ENCODE measurements at regions not wholly inside any gene's neighbourhood (a gene's known extent, or its start where the extent isn't known, plus 50 kb on each side); places are given as distances from the start of the nearest gene placed in this dataset.
"Not testable (repeated sequence)": the region's sequence is repeated elsewhere in the genome, so short reads cannot be mapped to it uniquely, and the experiment has no call there.

DNA sequence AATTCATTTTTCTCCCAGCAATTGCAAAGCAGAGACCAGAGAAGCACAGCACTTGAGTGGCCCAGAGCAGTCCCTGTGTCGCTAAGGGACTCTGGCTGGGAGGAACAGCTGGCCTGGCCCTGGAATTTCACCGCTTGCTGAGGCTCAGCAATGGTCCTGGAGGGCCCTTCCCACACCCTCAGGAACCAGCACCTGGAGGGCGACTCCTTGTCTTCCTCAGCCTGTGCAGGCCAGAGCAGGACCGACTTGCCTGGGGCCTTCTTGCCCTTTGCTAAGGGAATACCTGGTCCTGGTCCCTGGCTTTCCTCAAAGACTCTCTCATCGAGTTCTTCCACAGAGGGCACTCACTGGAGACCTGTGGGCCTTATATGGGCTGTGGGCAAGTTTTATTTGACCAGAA, 294.6 kb downstream of the RPLP1 start:
- no peak for DNase-seq

GRCh38 chr15:69748131-69748530, 295.5 kb downstream of the RPLP1 start:
- no peak for DNase-seq

- DNase-seq, result no peak
Measured at GRCh38 chr15:69748576-69749185, 296.1 kb downstream of the RPLP1 start.

- no peak for DNase-seq
Measured at GRCh38 chr15:69749274-69749673, 296.7 kb downstream of the RPLP1 start.

DNA sequence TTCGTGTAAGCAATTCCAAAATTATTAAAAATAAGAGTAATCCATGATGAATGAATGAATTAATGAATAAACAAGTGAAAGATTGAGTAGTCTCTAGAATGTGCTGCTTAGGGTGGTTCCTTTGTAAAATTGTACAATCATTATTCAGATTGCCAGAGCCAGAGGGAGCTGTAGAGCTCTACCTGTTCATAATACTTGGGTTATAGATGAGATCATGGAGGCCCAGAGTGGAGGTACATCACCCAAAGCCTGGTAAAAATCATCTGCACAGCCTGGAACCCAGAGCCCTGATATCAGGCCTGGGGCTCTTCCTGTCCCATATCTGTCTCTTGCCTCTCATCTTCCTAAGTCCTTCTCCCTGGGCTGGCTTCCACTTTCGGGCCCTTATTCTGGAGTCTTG, 297.2 kb downstream of the RPLP1 start:
- no peak for DNase-seq

DNA sequence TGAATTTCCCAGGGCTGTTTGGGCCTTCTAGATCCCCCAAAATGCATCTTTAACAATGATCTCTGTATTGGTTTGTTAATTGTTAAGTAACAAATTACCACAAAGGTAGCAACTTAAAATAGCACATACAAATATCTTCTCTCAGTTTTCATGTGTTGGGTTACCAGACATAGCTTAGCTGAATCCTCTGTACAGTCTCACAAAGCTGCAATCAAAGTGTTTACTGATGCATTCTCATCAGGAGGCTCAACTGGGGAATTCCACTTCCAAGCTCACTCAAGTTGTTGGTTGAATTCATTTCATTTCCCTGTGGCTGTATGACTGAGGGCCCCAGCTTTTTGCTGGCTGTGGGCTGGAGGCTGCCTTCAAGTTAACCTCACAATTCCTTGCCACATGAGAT, 297.6 kb downstream of the RPLP1 start:
- no peak for DNase-seq

DNA sequence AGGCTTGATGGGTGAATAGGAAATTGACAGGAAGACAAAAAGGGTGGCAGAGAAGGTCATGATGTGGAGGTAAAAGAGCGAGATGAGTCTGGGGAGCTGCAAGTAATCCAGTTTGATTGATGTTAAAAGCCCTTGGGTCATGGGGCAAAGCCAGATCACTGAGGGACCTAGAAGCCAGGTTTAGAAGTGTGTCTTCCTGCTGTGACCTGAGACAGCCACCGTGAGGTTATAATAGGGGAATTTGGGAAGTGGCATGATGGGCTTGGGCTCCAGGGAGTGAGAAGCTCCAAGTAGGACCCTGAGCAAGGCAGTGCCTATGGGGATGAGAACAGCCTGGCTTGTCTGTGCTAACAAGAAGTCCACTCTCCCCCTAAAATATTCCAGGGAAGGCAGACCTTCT, 298.5 kb downstream of the RPLP1 start:
- DNase-seq, result no peak

DNA sequence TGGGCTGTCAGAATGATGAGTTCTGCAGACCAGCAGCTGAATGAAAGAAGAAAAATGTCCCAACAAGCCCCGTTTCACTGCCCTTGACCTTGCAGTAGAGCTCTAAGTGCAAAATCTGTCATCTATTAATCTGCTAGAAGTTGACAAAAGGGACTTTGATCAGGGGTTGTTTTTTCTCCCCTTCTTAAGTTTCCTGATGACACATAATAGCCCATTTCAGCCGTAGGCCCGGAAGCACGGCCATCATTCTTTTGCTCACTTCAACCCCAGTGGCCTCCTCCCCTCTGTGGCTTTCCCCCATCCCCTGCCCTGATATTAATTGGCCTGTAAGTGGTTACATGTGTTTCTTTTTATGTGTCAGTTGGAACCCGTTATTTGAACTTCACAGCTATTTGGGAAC, 298.9 kb downstream of the RPLP1 start:
- no peak for DNase-seq

GRCh38 chr15:69753867-69754266, 301.2 kb downstream of the RPLP1 start:
- DNase-seq, result no peak

GRCh38 chr15:69754313-69754712, 301.7 kb downstream of the RPLP1 start:
- no peak for DNase-seq

DNA sequence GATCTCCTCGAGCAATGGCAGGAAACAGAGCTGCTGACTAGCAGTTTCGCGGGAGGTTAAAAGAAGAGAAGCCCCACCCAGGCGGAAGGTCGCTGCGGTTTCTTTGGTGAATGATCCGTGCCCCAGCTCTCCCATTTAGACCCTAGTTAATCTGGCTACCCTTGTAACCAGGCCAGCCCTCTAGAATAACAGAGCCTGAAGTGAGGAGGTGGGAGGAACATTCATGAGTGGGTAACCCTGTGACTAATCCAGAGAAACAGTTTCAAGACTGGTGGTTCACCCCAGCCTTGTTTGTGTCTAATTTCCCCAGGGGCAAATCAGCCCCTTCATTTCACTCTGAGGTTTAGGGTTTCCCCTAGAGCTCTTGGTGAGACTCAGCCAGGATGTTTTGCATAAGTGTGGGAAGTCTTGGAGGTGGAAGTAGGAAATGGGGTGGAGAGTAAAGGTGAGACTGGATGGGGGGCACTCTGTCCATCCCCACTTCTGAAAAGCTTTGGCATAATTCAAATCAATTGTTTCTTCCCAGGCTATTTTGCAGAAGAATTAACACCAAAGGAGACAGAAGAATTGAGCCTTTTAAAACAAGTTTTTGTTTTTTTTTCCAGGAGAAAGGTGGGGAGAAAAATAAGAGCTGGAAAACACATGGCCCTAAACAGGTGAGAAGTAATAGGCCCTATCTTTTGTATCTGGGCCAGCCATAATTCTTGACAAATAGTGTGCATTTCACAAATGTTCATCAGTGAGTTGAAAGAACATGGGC, 303.1 kb downstream of the RPLP1 start:
- no peak for DNase-seq

DNA sequence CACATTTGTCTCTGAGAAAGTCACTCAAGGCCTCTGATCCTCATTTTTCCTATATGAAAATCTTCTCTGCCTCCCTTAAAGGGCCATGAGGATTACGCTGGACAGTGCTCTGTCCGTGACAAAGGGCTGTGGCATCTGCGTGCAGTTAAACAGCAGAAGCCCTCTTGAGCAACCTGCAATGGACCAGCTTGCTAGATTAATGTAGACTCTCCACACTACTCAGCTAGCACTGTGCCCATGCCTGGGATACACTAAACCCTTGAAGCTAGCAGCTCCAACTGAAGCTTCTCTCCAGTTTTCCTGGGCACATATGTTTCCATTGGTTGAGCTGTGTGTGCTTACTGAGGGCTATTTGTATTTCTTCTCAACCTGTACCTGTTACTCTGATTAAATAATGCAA, 303.8 kb downstream of the RPLP1 start:
- DNase-seq, result no peak

GRCh38 chr15:69757186-69757585, 304.6 kb downstream of the RPLP1 start:
- no peak for DNase-seq

GRCh38 chr15:69758291-69758771, 305.7 kb downstream of the RPLP1 start:
- no peak for DNase-seq

DNA sequence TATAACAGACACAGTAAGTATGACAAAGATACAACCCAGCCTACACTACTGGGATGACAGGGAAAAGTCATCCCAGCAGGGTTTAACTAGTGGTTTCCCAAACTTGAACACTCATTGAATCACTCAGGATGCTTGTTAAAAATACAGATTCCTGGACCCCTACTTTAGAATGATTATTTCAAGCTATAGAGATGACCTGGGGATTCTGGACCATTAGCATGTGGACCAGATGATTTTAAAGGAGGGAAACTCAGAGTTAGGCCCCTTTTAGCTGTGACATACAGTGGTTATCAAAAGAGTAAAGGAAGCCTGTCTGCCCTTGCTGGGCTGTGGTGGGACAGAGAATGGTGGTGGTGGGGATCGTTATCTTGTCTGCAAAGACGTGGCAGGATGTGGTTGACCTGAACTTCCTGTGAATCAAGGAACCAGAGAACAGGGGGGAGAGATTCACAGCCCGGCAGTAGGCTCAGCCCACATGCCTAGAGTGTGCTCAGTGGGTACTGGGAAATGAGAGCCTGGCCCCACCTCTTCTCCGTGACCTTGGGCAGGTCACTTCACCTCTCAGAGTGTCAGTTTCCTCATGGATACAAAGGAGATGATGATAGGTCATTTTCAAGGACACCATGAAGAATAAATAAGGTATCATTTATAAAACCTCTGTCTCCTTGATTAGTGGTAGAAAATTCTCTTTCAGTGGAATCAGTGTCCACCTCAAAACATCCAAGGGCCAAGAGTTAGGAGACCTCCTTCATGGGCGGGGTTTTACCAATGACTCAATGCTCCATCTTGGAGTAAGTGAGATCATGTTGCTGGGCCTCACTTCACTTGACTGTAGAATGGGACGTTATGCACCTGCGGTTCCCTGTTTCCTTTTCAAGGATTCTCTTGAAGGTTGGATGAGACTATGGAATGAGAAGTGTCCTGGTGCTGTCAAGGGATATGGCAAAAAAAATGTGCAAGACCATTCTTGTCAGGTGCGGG, 306.5 kb downstream of the RPLP1 start:
- no peak for DNase-seq

DNA sequence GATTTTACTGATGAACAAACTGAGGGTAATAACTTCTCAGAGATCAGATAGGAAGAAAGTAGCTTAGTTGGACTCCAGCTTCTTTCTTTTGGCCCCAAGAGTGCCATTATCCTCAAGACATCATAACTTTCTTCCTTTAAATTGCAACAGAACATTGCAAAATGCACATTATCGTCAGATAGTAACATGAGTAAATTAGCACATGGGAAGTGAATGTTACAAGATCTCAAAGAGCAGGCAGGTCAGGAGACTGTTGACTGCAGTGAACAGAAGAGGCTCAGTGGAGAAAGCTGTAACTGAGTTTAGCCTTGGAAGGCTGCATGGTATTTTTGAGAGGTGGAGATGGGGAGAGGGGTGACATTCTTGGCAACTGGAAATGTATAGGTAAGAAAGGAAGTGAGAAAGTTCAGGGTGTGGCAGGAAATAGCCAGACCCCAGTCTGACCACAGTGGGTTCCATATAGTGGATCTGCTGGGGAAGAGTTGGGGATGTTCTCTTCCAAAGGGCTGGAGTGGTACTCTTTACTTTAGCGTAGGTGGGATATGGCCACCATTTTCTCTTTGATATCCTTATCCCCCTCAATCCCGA, 307.7 kb downstream of the RPLP1 start:
- no peak for DNase-seq

- no peak for DNase-seq
Measured at GRCh38 chr15:69760890-69761568, 308.4 kb downstream of the RPLP1 start.

DNA sequence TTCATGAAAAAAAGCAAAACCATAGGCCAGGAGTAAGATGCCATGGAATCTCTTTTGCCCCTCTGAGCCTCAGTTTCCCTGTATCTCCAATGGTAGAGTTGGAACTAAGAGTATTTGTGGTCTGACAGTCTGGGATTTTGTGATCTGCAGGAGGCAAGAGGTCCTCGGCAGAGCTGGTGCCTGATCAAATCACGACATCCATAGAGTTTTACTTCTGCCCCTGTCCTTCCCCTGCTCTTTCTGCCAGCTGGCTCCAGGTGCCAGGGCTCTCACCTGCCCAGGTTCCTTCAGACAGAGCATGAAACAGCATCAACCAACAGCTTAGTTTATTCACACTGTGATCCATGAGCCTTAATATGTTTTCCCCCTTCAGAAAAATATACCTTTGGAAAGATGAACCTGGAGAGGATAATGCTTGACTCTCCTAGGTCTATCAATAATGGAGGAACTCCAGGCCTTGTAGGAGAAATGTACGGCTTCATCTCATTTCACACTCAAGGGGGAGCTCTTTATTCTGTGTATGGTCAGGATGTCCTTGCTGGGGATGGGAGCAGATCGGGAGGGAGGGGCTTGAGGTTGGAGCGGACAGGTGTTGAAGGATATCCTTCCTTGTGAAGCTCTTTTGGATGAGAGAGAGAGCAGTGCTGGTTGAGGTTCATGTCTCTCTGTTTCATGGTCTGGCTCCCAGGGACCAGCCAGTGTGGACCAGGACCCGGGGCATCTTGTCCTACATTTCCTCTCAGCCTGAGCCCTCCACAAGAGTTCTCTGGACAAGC, 309.9 kb downstream of the RPLP1 start:
- DNase-seq, result peak; percentile 38

GRCh38 chr15:69763831-69764230, 311.2 kb downstream of the RPLP1 start:
- DNase-seq, result no peak

DNA sequence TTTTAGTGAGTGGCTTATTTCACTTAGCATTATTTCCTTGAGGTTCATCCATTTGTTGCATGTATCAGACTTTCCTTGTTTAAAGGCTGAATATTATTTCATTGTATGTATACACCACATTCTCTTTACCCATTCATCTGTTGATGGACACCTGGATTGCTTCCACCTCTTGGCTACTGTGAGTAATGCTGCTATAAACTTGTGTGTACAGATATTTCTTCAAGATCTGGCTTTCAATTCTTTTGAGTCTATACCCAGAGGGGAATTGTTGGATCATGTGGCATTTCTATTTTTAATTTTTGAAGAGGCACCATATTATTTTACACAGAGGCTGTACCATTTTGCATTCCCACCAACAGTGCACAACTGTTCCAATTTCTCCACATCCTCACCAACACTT, 313.5 kb downstream of the RPLP1 start:
- no peak for DNase-seq

- no peak for DNase-seq
Measured at GRCh38 chr15:69767191-69767590, 314.6 kb downstream of the RPLP1 start.

DNA sequence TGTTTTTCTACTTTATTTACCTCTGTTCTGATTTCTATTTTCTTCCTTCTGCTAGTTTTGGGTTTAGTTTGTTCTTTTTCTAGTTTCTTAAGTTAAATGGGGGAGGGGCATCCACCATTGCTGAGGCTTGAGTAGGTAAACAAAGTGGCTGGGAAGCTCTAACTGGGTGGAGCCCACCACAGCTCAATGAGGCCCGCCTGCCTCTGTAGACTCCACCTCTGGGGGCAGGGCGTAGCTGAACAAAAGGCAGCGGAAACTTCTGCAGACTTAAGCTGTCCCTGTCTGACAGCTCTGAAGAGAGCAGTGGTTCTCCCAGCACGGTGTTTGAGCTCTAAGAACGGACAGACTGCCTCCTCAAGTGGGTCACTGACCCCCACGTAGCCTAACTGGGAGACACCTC, 316.7 kb downstream of the RPLP1 start:
- not testable (repeated sequence) for DNase-seq
